Fibroblast of peridontal ligament (primary cell): ENCODE measurements at regions not wholly inside any gene's neighbourhood (a gene's known extent, or its start where the extent isn't known, plus 50 kb on each side); places are given as distances from the start of the nearest gene placed in this dataset.

Experiments
- DNase-seq: peaks from one replicate; pipeline ENCODE4 v3.0.0-alpha.2; 2010; ENCODE audit errors: extremely low read depth

DNA sequence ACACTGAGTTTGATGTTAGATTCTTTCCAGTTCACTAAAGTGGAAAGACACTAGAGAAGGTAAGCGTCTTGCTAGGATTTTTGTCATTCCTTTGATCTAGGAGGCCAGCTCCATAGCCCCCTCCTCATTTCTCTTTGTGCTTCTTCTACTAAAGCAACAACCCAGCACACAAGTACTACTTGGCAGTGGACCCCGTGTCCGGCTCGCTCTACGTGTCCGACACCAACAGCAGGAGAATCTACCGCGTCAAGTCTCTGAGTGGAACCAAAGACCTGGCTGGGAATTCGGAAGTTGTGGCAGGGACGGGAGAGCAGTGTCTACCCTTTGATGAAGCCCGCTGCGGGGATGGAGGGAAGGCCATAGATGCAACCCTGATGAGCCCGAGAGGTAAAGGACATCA lies 76.6 kb upstream of the WWC1 start:
- no peak for DNase-seq

GRCh38 chr5:168215646-168216045 lies 75.8 kb upstream of the WWC1 start:
- no peak for DNase-seq

GRCh38 chr5:168216989-168217388 lies 74.5 kb upstream of the WWC1 start:
- no peak for DNase-seq

GRCh38 chr5:168217497-168217896 lies 73.9 kb upstream of the WWC1 start:
- DNase-seq: no peak

DNA sequence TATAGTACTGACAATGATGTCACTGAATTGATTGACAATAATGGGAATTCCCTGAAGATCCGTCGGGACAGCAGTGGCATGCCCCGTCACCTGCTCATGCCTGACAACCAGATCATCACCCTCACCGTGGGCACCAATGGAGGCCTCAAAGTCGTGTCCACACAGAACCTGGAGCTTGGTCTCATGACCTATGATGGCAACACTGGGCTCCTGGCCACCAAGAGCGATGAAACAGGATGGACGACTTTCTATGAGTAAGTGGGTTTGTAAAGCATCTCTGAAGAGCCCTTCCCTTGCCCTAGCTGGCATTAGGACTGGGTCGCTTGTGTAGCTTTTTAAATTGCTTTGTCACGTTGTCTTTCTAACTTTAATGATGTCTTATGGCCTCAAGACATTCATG lies 72.7 kb upstream of the WWC1 start:
- DNase-seq: no peak

DNA sequence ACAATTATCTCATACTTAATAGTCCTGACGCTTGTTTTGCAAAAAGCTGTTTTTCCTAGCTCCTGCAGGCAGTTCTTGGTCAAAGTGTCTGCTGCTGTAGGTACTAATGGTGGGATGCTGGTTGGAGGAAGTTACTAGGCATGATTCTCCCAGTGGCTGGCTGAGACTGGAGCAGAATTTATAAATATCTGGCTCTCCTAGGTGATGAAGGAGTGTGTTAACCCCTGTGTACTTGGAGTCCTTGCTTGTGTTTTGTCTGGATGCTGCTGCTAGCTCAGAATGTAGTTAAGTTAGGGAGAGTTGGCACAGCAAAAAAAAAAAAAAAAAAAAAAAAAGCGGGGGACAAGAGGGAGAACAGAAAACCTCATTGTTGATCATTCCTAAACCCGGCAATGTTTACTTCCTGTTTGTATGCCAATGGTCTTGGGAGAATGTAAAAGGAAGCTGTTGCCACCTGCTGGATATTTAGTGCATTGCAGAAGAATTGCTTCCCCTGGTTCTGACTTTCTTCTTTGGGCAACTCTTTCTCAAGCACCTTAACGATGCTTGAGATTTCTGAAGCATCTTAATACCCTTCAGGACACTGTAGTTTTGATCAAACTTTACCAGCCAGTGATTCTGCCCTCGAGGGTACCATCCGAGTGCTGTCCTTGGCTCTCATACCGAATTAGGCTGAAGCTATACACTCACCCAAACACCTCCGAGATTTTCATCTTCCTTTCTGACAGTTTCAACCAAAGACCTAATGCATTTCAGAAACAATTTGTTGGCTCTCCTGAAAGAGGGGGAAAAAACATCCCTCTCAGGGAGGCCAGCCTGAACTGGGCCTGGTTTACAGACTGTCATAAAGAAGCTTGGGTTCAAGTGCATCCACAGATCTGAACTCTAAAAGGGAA lies 71.7 kb upstream of the WWC1 start:
- peak; percentile 87 for DNase-seq

DNA sequence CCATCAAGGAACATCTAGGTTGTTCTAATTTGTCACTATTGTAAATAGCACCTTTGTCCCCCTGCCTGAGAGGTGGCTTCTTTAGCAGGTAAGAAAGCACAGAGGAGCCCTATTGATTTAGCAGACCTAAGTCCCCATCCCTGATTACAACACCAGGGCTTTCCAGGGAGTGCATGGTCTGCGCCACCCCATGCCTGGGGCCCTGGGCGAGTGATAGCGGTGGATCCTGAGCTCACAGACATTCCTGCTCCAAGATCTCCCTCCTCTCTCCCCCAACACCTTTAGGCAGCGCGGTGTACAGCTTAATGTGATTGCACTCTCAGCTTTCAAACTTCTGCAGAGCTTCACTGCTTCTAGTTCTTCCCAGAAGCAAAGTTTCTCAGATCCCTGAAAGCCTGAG lies 67.4 kb upstream of the WWC1 start:
- DNase-seq: no peak

DNA sequence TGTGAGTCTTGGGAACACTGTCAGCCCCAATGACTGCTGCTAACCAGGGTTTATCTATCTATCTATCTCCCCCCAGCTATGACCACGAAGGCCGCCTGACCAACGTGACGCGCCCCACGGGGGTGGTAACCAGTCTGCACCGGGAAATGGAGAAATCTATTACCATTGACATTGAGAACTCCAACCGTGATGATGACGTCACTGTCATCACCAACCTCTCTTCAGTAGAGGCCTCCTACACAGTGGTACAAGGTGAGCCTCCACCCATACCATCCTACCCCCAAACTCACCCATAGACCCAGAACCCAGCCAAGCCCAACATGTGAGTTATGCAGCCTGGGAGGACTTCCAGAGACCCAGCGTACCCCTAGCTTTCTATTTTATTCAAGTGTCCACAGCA lies 65.4 kb upstream of the WWC1 start:
- DNase-seq: no peak

DNA sequence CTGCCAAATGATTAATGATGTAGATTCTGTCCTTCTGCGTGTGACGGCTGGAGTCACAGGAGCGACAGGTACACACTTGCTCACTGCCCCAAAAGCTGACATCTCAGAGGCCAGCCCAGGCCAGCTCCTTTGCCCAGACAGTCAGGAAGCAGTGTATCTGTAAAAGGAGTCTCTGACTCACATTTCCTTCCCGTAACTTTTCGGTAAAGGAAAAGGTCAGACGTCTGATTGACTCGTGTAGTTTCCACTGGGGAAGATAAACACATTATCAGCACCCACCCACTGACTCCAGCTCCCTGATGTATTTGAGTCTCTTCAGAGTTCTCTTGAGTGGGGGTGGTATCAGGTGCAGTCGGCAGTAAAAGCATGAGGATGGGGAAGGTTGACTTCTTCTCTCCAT lies 64.4 kb upstream of the WWC1 start:
- DNase-seq: no peak

DNA sequence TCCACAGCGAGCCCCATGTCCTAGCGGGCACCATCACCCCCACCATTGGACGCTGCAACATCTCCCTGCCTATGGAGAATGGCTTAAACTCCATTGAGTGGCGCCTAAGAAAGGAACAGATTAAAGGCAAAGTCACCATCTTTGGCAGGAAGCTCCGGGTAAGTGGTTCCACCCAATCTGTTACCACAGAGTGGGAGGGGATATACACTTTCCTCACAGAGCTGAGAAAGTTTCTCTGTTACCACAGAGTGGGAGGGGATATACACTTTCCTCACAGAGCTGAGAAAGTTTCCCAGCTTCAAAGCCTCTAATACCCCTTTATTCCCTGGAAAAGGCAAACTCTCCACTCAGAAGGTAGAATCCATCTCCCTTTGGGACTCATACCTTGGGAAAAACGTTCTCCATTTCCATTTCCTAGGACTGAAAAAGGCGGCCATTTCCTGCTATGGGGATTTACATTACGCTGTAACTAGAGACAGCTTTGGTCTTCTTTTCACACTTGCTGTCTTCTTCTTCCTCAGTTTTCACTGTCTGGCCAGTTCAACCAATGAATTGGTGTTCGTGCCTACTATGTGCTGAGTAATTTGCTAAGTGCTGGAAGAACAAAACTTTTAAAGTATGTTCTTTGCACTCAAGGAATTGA lies 63.4 kb upstream of the WWC1 start:
- DNase-seq: no peak

DNA sequence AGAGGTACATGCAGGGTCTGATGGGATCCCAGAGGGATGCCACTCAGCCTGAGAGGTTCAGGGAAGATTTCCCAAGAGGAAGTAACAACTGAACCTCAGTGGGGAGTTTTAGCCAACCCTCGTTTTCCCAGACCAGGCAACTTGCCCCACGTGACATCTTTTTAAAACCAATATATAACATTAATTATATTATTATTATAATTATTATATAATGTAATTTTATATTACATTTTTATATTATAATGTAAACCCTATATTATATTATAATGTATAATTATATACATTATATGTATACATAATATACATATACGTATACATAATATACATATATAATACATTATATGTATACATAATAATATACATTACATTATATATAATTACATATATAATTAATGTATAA lies 62.8 kb upstream of the WWC1 start:
- DNase-seq: no peak

- DNase-seq: no peak
These were observed 57.3 kb upstream of the WWC1 start for GRCh38 chr5:168234133-168234532.

- no peak for DNase-seq
These were observed 53.0 kb upstream of the WWC1 start for GRCh38 chr5:168238463-168238862.

DNA sequence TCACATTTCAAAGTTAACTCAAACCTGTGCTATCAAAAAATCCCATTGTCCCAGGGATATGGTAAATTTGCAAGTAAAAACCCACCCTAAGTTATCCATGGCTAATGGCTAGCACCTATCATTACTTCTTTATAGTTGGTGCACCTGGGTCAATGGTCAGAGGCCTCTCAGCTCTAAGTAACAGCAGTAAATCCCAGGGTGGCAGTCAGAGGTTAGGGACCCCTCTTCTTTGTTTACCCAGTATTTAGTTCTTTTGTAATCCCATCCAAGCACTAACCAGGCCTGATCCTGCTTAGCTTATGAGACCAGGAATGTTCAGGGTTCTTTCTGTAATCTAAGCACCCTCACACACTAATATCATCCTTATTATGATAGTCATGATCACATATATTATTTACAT lies 52.1 kb upstream of the WWC1 start:
- no peak for DNase-seq
